IPS-20b (cell line): ENCODE measurements at regions not wholly inside any gene's neighbourhood (a gene's known extent, or its start where the extent isn't known, plus 50 kb on each side); places are given as distances from the start of the nearest gene placed in this dataset.

ENCODE experiments used
- H3K27ac ChIP-seq: one replicate; pipeline ENCODE4 v1.5.1; 2013; ENCODE audit warnings: low read length
- H3K27me3 ChIP-seq: 2 replicates; pipeline ENCODE4 v1.6.1; 2013; ENCODE audit warnings: mild to moderate bottlenecking, low read length, inconsistent platforms; ENCODE audit not compliant: insufficient read depth
- H3K36me3 ChIP-seq: 2 replicates; pipeline ENCODE4 v1.6.1; 2013; ENCODE audit warnings: low read depth, mild to moderate bottlenecking, inconsistent platforms, low read length, moderate library complexity; ENCODE audit not compliant: insufficient read depth
- H3K4me1 ChIP-seq: 2 replicates; pipeline ENCODE4 v1.6.1; 2013; ENCODE audit warnings: mild to moderate bottlenecking, control low read depth, inconsistent platforms, low read length, moderate library complexity; ENCODE audit not compliant: insufficient read depth
- H3K4me3 ChIP-seq: 2 replicates; pipeline ENCODE4 v1.5.1; 2013; ENCODE audit warnings: mild to moderate bottlenecking, low read length, inconsistent platforms
- H3K9ac ChIP-seq: 2 replicates; pipeline ENCODE4 v1.6.1; 2013; ENCODE audit warnings: low read depth, mild to moderate bottlenecking, inconsistent platforms, low read length, moderate library complexity
- H3K9me3 ChIP-seq: 2 replicates; pipeline ENCODE4 v1.6.1; 2013; ENCODE audit warnings: mild to moderate bottlenecking, low read depth, low read length, inconsistent platforms; ENCODE audit not compliant: insufficient read depth

GRCh38 chr4:103370336-103370735 lies 172.2 kb upstream of the CENPE start:
- Histone ChIP-seq H3K4me1 (peaks cover 23% of the 10 kb centered on the region; the same call in 1 of the 2 replicates), H3K9ac (no peak overlapping the region), H3K9me3 (no peaks in the 10 kb centered on the region), H3K27me3 (0 out of 2 replicates have a peak, but pooled peaks cover 5% of the 10 kb centered on the region), H3K27ac (no peak overlapping the region), H3K36me3 (no peaks in the 10 kb centered on the region), H3K4me3 (no peak overlapping the region)

- H3K36me3 ChIP-seq: 0 out of 2 replicates have a peak, but pooled peaks cover 6% of the 10 kb centered on the region
Measured at GRCh38 chr4:103365285-103365684, 167.1 kb upstream of the CENPE start.

GRCh38 chr4:103364083-103364482 lies 165.9 kb upstream of the CENPE start:
- peaks cover 14% of the 10 kb centered on the region; the same call in 1 of the 2 replicates for H3K36me3 ChIP-seq
- no peaks in the 10 kb centered on the region for H3K27me3 ChIP-seq
- no peak overlapping the region for H3K4me3 ChIP-seq
- H3K27ac ChIP-seq: no peak overlapping the region
- no peaks in the 10 kb centered on the region for H3K4me1 ChIP-seq
- H3K9me3 ChIP-seq: peaks cover 28% of the 10 kb centered on the region
- no peak overlapping the region for H3K9ac ChIP-seq

More at GRCh38 chr4:103365285-103365684, 167.1 kb upstream of the CENPE start:
- no peak overlapping the region for H3K27ac ChIP-seq
- H3K4me1 ChIP-seq: no peaks in the 10 kb centered on the region; the same call in 1 of the 2 replicates
- H3K9me3 ChIP-seq: peaks cover 16% of the 10 kb centered on the region
- no peak overlapping the region for H3K4me3 ChIP-seq
- H3K27me3 ChIP-seq: no peaks in the 10 kb centered on the region
- H3K9ac ChIP-seq: no peak overlapping the region

GRCh38 chr4:103361926-103362325 lies 163.8 kb upstream of the CENPE start:
- peaks cover 38% of the 10 kb centered on the region for H3K9me3 ChIP-seq
- peaks cover 17% of the 10 kb centered on the region; the same call in 1 of the 2 replicates for H3K36me3 ChIP-seq
- H3K4me1 ChIP-seq: no peaks in the 10 kb centered on the region
- no peak overlapping the region for H3K27ac ChIP-seq
- no peak overlapping the region; the same call in 1 of the 2 replicates for H3K4me3 ChIP-seq
- H3K27me3 ChIP-seq: no peaks in the 10 kb centered on the region
- no peak overlapping the region for H3K9ac ChIP-seq

- Histone ChIP-seq H3K27me3 (no peaks in the 10 kb centered on the region), H3K4me1 (no peaks in the 10 kb centered on the region), H3K4me3 (no peak overlapping the region), H3K9me3 (peaks cover 38% of the 10 kb centered on the region), H3K9ac (no peak overlapping the region), H3K27ac (no peak overlapping the region), H3K36me3 (peaks cover 17% of the 10 kb centered on the region; the same call in 1 of the 2 replicates)
Measured at GRCh38 chr4:103359900-103360299, 161.8 kb upstream of the CENPE start.

- H3K36me3 ChIP-seq: 0 out of 2 replicates have a peak, but pooled peaks cover 4% of the 10 kb centered on the region
- H3K27me3 ChIP-seq: no peaks in the 10 kb centered on the region
- peaks cover 9% of the 10 kb centered on the region; the same call in 1 of the 2 replicates for H3K9me3 ChIP-seq
- H3K9ac ChIP-seq: no peak overlapping the region
- H3K4me3 ChIP-seq: no peak overlapping the region
- no peak overlapping the region for H3K27ac ChIP-seq
- H3K4me1 ChIP-seq: no peaks in the 10 kb centered on the region
Measured at GRCh38 chr4:103354006-103354405, 155.9 kb upstream of the CENPE start.

GRCh38 chr4:103329642-103330041 lies 131.5 kb upstream of the CENPE start:
- Histone ChIP-seq H3K4me3 (no peak overlapping the region), H3K9me3 (no peaks in the 10 kb centered on the region), H3K4me1 (no peaks in the 10 kb centered on the region), H3K36me3 (no peaks in the 10 kb centered on the region), H3K27ac (no peak overlapping the region), H3K9ac (no peak overlapping the region), H3K27me3 (no peaks in the 10 kb centered on the region)

- Histone ChIP-seq H3K27ac (no peak overlapping the region), H3K4me3 (no peak overlapping the region), H3K4me1 (no peaks in the 10 kb centered on the region), H3K36me3 (no peaks in the 10 kb centered on the region), H3K9me3 (no peaks in the 10 kb centered on the region), H3K27me3 (no peaks in the 10 kb centered on the region), H3K9ac (no peak overlapping the region)
Measured at GRCh38 chr4:103324811-103325210, 126.7 kb upstream of the CENPE start.

- H3K9me3 ChIP-seq: no peaks in the 10 kb centered on the region; the same call in none of the 2 replicates
- no peaks in the 10 kb centered on the region for H3K36me3 ChIP-seq
- no peak overlapping the region for H3K27ac ChIP-seq
- peaks cover 6% of the 10 kb centered on the region; the same call in 1 of the 2 replicates for H3K4me1 ChIP-seq
- H3K9ac ChIP-seq: no peak overlapping the region
- H3K4me3 ChIP-seq: no peak overlapping the region
- H3K27me3 ChIP-seq: no peaks in the 10 kb centered on the region
Measured at GRCh38 chr4:103318327-103318726, 120.2 kb upstream of the CENPE start.

- no peaks in the 10 kb centered on the region for H3K27me3 ChIP-seq
- peaks cover 13% of the 10 kb centered on the region for H3K4me1 ChIP-seq
- H3K9ac ChIP-seq: no peak overlapping the region
- no peak overlapping the region for H3K27ac ChIP-seq
- no peaks in the 10 kb centered on the region for H3K9me3 ChIP-seq
- H3K36me3 ChIP-seq: no peaks in the 10 kb centered on the region
- no peak overlapping the region for H3K4me3 ChIP-seq
Measured at GRCh38 chr4:103308248-103308561, 110.1 kb upstream of the CENPE start.

- Histone ChIP-seq H3K4me1 (peaks cover 18% of the 10 kb centered on the region), H3K27ac (no peak overlapping the region), H3K27me3 (no peaks in the 10 kb centered on the region), H3K4me3 (no peak overlapping the region), H3K9ac (no peak overlapping the region), H3K9me3 (no peaks in the 10 kb centered on the region), H3K36me3 (no peaks in the 10 kb centered on the region)
Measured at GRCh38 chr4:103307453-103308247, 109.5 kb upstream of the CENPE start.

- no peak overlapping the region for H3K9ac ChIP-seq
- H3K4me3 ChIP-seq: no peak overlapping the region
- no peaks in the 10 kb centered on the region for H3K36me3 ChIP-seq
- no peaks in the 10 kb centered on the region for H3K9me3 ChIP-seq
- peaks cover 19% of the 10 kb centered on the region for H3K4me1 ChIP-seq
- no peaks in the 10 kb centered on the region for H3K27me3 ChIP-seq
- no peak overlapping the region for H3K27ac ChIP-seq
Measured at GRCh38 chr4:103306870-103307375, 108.8 kb upstream of the CENPE start.
